NCI-H146 treated with DMSO at 0.1 percent for 48 hours (cell line): ENCODE measurements at regions not wholly inside any gene's neighbourhood (a gene's known extent, or its start where the extent isn't known, plus 50 kb on each side); places are given as distances from the start of the nearest gene placed in this dataset.
"Not testable (repeated sequence)": the region's sequence is repeated elsewhere in the genome, so short reads cannot be mapped to it uniquely, and the experiment has no call there.

ENCODE experiments used
- DNase-seq: peaks from one replicate; lab custom pipeline; 2025; ENCODE audit not compliant: unreplicated experiment; lab: John Stamatoyannopoulos, UW

- DNase-seq = no peak
These were observed 202.8 kb downstream of the DMRTA1 start for GRCh38 chr9:22649384-22649783.

- DNase-seq = no peak
These were observed 203.5 kb downstream of the DMRTA1 start for GRCh38 chr9:22650145-22650544.

DNA sequence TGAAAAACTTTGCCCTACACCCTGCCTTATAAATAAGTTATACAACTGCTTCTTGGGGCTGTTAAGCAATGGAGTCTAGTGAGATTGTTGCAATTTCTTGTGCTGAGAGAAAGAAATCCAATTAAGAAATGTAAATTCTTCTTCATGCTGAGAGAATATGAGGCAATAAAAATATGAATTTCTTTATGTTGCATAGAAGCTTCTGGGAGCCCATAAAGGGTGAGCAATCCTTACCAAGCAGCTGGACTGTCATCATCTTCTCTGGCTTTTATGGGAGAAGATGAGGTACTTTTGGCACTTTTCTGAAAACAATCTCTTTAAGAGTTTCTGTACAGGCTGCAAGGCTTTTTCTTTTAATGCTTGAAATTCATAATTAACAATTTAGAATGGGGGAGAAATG, 204.3 kb downstream of the DMRTA1 start:
- DNase-seq = no peak

GRCh38 chr9:22654833-22655232, 208.2 kb downstream of the DMRTA1 start:
- DNase-seq = no peak

DNA sequence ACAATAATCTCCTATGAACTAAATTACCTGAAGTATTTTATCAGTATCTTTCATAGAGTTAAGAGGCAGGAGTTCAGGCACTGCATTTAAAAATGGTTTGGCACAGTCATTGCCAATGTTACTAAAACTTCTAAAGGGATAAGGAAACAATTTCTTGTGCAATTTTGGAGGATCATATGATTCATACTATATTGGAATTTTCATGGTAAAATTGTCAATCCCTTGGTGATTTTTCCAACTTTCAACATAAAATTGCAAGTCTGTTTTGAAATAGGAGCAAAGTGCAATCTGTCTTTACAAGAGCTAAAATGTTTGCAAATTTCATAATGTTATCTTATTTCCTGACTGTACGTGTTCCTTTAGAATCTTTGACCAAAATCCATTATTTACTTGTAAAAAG, 211.1 kb downstream of the DMRTA1 start:
- DNase-seq = no peak

DNA sequence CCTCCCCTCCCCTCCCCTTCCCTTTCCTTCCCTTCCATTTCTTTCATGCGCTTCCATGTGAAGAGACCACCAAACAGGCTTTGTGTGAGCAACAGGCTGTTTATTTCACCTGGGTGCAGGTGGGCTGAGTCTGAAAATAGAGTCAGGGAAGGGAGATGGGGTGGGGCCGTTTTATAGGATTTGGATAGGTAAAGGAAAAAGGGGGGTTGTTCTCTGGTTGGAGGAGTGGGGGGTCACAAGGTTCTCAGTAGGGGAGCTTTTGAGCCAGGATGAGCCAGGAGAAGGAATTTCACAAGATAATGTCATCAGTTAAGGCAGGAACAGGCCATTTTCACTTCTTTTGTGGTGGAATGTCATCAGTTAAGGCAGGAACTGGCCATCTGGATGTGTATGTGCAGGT, 211.9 kb downstream of the DMRTA1 start:
- DNase-seq = not testable (repeated sequence)

DNA sequence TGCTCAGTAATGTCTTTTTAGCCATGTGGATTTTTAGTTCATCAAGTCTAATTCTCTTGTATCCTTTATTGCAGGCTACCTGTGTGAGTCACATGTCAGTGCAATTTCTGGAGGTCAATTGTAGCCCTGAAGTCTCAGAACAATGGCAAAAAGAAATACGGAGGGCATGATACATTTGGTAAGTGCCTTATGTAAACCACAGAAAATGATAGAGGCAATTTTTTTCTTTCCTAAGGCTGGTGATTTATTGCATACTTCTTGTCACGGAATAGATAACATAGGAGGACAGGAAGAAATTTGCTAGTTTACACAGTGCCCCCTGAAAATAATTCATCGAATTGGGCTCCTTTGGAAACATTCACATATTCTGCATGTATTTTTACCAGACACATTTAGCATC, 235.9 kb downstream of the DMRTA1 start:
- DNase-seq = peak; percentile 86

GRCh38 chr9:22682961-22683699, 236.5 kb downstream of the DMRTA1 start:
- DNase-seq = peak; percentile 99

DNA sequence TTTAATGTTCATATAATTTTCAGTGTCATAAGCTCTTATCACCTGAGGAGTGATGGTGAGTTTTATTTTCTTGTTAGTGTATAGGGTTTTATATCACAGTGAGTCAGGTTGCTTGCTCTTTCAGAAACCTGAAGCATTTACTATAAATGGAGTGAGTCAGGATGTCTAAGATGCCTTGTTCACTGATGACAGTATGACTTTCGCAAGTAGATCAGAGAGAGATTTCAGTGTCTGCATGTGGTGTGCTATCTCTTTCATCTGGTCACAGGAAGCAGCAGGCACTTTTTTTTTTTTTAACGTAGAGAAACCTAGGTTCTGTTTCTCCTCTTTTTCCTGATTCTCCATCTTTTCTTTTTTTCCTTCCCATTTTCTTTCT, 237.1 kb downstream of the DMRTA1 start:
- DNase-seq = peak; percentile 96

DNA sequence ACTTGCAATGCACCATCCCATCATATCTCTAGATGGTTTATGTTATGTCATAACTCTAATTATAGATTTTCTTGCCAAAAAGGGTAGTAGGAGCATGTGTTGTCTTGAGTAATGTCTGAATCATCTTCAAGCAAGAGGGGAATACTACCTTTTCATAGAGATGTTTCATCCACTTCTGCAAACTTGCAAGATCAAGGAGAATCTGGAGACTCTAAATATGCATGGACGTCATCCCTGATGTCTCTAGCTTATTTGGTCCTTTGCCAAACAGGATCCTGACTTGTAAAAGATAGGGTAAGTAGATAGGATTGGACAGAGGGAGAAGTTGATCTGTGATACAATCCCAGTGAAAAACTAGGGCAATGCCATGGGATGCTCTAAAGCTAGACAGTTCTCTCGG, 246.5 kb downstream of the DMRTA1 start:
- DNase-seq = no peak

DNA sequence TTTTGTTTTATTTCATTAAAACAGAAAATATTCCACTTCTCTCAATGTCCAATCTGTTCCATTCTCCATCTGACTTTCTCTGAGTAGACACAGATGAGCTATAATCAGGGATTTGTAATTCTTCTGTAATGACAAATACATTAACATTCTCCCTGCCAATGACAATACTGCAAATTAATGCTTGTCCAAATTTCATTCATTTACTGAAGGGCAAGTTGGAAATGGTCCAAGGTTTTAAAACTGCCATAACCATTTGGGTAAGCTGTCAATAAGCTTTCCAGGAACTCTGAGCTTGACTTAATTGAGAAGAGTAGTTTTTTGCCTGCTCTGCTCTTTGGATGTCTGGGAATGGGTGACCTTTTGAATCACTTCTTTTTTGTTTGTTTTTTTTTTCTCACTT, 253.5 kb downstream of the DMRTA1 start:
- no peak for DNase-seq

DNA sequence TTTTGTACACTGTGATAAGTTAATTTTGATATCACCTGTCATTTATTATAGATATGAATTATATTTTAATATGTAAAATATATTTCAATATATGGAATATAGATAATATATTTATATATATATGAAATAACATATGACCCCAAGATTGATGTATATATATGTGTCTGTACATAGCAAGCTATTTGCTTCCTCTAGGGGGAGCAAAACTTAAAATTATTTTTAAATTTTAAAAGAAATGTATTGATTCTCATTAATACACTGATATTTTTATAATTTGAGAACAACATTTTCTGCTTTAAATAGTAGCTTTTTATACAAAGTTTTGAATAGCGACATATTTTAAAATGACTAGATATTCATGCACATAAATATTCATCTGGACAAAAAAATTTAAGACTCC, 272.0 kb downstream of the DMRTA1 start:
- no peak for DNase-seq

DNA sequence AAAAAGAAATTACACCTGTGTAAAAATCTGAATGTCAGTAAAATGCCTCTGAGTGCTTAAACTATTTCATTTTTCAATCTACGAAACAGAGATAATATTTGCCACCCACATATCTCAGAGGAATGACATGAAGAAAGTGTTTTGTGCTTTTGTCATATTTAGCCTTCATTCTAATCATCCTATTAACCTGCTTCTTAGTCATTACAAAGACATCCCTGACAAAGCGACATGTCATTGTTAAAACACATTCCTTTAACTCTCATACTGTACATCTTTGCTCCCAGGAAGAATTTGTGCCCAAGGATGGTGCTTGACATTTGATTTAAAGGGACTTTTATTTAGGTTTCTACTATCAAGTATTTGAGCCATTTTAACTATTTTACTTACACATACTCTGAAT, 275.9 kb downstream of the DMRTA1 start:
- no peak for DNase-seq

- no peak for DNase-seq
These were observed 285.2 kb downstream of the DMRTA1 start for GRCh38 chr9:22731786-22732185.

- no peak for DNase-seq
These were observed 293.1 kb downstream of the DMRTA1 start for GRCh38 chr9:22739712-22740111.

- DNase-seq = no peak
These were observed 294.2 kb downstream of the DMRTA1 start for GRCh38 chr9:22740781-22741180.

DNA sequence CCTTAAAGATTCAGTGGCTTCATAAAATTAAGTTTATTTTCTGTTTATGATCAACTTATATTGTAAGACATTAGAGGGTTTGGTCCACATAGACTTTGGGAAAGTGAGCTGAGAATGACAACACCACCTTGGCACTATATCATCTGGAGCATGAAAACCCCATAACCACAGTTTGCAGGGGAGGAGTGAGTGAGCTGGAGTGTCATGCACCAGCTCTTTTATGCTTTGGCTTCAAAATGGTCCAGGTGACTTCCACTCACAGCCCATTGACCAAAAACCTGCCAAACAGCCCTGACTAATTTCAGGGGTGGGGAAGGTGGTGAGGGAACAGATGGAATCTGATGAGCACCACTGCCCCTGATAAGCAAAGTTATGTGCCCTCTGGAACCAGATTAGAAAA, 295.8 kb downstream of the DMRTA1 start:
- DNase-seq = no peak

- DNase-seq = no peak
These were observed 327.0 kb downstream of the DMRTA1 start for GRCh38 chr9:22773501-22774220.

- no peak for DNase-seq
These were observed 343.7 kb downstream of the DMRTA1 start for GRCh38 chr9:22790329-22790728.

GRCh38 chr9:22808876-22809275, 362.3 kb downstream of the DMRTA1 start:
- no peak for DNase-seq

- no peak for DNase-seq
These were observed 362.7 kb downstream of the DMRTA1 start for GRCh38 chr9:22809371-22809770.

GRCh38 chr9:22813529-22813928, 366.9 kb downstream of the DMRTA1 start:
- peak; percentile 80 for DNase-seq

DNA sequence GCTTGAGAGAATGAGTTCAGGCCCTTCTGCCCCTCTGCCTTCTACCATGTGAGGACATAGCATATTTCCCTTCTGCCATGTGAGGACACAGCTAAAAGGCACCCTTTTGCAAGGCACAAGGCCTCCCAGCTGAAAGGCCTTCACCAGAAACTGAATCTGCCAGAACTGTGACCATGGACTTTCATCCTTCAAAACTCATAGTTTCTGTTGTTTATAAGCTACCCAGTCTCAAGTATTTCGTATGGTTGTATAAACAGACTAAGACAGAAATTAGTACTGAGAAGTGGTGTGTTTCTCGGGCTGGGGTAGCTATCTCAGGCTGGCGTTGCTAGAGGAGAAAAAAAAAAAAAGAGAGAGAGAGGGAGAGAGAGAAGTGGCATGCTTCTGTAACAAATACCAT, 368.6 kb downstream of the DMRTA1 start:
- no peak for DNase-seq
